Lower leg skin (tissue), 3 donors: ENCODE measurements at regions not wholly inside any gene's neighbourhood (a gene's known extent, or its start where the extent isn't known, plus 50 kb on each side); places are given as distances from the start of the nearest gene placed in this dataset.

Experiments used
- CTCF ChIP-seq, 3 donors: fragments of 450-650 bp; IDR thresholded peaks; one replicate each; pipeline ENCODE4 v1.5.1; 2016; ENCODE audit warnings: antibody characterized with exemption in 3 of 3, mild to moderate bottlenecking in 3 of 3, moderate library complexity in 2 of 3
- POLR2A ChIP-seq, 2 donors: fragments of 450-650 bp; IDR thresholded peaks; one replicate each; pipeline ENCODE4 v1.6.1; 2016 to 2017; ENCODE audit warnings: antibody characterized with exemption in 2 of 2, mild to moderate bottlenecking in 1 of 2, moderate library complexity in 1 of 2

DNA sequence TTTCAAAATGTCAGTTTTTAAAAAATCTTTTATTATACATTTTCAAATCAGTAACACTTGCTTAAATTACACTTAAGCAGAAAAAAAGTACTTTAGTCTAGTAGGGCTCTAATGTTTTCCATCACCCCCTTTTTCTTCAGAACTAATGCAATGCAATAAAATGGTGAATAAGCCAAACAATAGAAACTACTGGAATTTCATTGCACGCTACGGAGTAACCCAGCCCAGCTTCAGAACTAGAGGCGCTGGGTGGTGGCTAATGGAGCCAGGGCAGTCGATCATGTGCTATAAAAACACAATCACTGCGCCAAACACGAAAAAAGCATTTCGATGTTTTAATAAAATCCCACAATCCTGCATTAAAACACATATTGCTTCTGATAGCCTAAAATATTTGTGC, 59.9 kb upstream of the ODAD2 start:
- TF ChIP-seq POLR2A (IDR thresholded peaks at IDR 0.05), result no peak
- no peak for TF ChIP-seq CTCF (IDR thresholded peaks at IDR 0.05)
